ENCODE measurements at regions not wholly inside any gene's neighbourhood (a gene's known extent, or its start where the extent isn't known, plus 50 kb on each side); places are given as distances from the start of the nearest gene placed in this dataset.
"Not testable (repeated sequence)": the region's sequence is repeated elsewhere in the genome, so short reads cannot be mapped to it uniquely, and the experiment has no call there.

GRCh38 chr2:217356142-217356541, 496.3 kb upstream of the TNP1 start:
- Histone ChIP-seq H3K27ac (peak overlapping the region; percentile 68 to 83), H3K4me3 (no peak overlapping the region)
- TF ChIP-seq CTCF (IDR thresholded peaks at IDR 0.05): no peak
- no peak for DNase-seq (ENCODE audit: low spot score)

- no peak for DNase-seq (ENCODE audit: low spot score)
- no peak for TF ChIP-seq CTCF (IDR thresholded peaks at IDR 0.05)
- H3K4me3 ChIP-seq: no peak overlapping the region
- no peak overlapping the region for H3K27ac ChIP-seq
Measured at GRCh38 chr2:217353591-217353990, 493.7 kb upstream of the TNP1 start.

- TF ChIP-seq CTCF (IDR thresholded peaks at IDR 0.05): no peak
- Histone ChIP-seq H3K4me3 (no peak overlapping the region), H3K27ac (no peak overlapping the region)
- no peak for DNase-seq (ENCODE audit: low spot score)
Measured at GRCh38 chr2:217351378-217351777, 491.5 kb upstream of the TNP1 start.

GRCh38 chr2:217349251-217349650, 489.4 kb upstream of the TNP1 start:
- no peak for TF ChIP-seq CTCF (IDR thresholded peaks at IDR 0.05)
- Histone ChIP-seq H3K27ac (no peak overlapping the region), H3K4me3 (no peak overlapping the region)
- DNase-seq (ENCODE audit: low spot score): no peak

- not testable (repeated sequence) for H3K27ac ChIP-seq; DNase-seq (ENCODE audit: low spot score); H3K4me3 ChIP-seq
Measured at GRCh38 chr2:217347630-217348029, 487.8 kb upstream of the TNP1 start.

- DNase-seq (ENCODE audit: low spot score); H3K27ac ChIP-seq; H3K4me3 ChIP-seq: not testable (repeated sequence)
Measured at GRCh38 chr2:217346043-217346442, 486.2 kb upstream of the TNP1 start.

- DNase-seq (ENCODE audit: low spot score): no peak
- Histone ChIP-seq H3K27ac (no peak overlapping the region), H3K4me3 (no peak overlapping the region)
- no peak for TF ChIP-seq CTCF (IDR thresholded peaks at IDR 0.05)
Measured at GRCh38 chr2:217340899-217341298, 481.0 kb upstream of the TNP1 start.

GRCh38 chr2:217340176-217340575, 480.3 kb upstream of the TNP1 start:
- no peak for TF ChIP-seq CTCF (IDR thresholded peaks at IDR 0.05)
- H3K4me3 ChIP-seq: no peak overlapping the region
- no peak overlapping the region for H3K27ac ChIP-seq
- no peak for DNase-seq (ENCODE audit: low spot score)

Data from coronary artery (tissue), 2 donors.